K562 (cell line): ENCODE measurements at regions not wholly inside any gene's neighbourhood (a gene's known extent, or its start where the extent isn't known, plus 50 kb on each side); places are given as distances from the start of the nearest gene placed in this dataset.

Experiments
- ATAC-seq: fragments of 200-7000 bp; cut with Tn5 transposase; 3 replicates; pipeline ENCODE4 v1.9.1; 2020; ENCODE audit warnings: moderate library complexity
- BruUV-seq: library from RNA; stranded (reverse); fragments of 400-500 nt; replicated peaks from 2 replicates; lab custom pipeline; 2021; lab: Mats Ljungman, UMichigan
- CTCF ChIA-PET: fragments of 300-600 bp; formaldehyde crosslinking; extraction: SDS; loops from one replicate; lab custom pipeline; 2021; ENCODE audit warnings: low intra/inter-chr PET ratio; lab: Yijun Ruan, JAX
- POLR2A ChIA-PET: fragments of 300-600, 350-650 bp; sonication (Branson Sonifier 250); formaldehyde crosslinking; extraction: SDS; loops from one replicate; lab custom pipeline; 2021; ENCODE audit warnings: antibody characterized with exemption, inconsistent platforms; lab: Yijun Ruan, JAX
- DNase-seq, 4 experiments: peaks; one replicate each; pipeline versions ENCODE4 v3.0.0 to v3.0.0-alpha.2; 2011 to 2018; ENCODE audit warnings: low spot score in 3 of 4, mixed read lengths in 3 of 4; ENCODE audit errors: extremely low read depth in 1 of 4
- FAIRE-seq: peaks from 2 replicates; lab custom pipeline; 2011; peaks lifted over from hg19 to GRCh38; lab: Jason Lieb, UNC
- H2AFZ ChIP-seq: 2 replicates; pipeline ENCODE4 v1.6.0; 2011; ENCODE audit warnings: low read depth, low read length, control low read depth, inconsistent platforms
- H3K27ac ChIP-seq: fragments of 200-600 bp; 3 replicates; pipeline ENCODE4 v1.8.0; 2011; ENCODE audit warnings: low read depth, mild to moderate bottlenecking, control low read depth, inconsistent platforms, low read length, moderate library complexity, mixed read lengths; ENCODE audit errors: extremely low read depth
- H3K27me3 ChIP-seq, 2 experiments: fragments of 300-600 bp in 1 of 2; 2 replicates in 1 of 2; 3 replicates in 1 of 2; pipeline versions ENCODE4 v1.6.0 to v1.8.0; 2011; ENCODE audit warnings: inconsistent platforms in 2 of 2, low read length in 2 of 2, mild to moderate bottlenecking in 1 of 2, mixed read lengths in 1 of 2, moderate library complexity in 1 of 2; ENCODE audit not compliant: control insufficient read depth in 2 of 2, insufficient read depth in 2 of 2
- H3K36me3 ChIP-seq: fragments of 300-600 bp; 3 replicates; pipeline ENCODE4 v1.8.0; 2011; ENCODE audit warnings: mild to moderate bottlenecking, low read length, inconsistent platforms; ENCODE audit not compliant: control insufficient read depth, insufficient read depth
- H3K4me1 ChIP-seq, 2 experiments: fragments of 200-600 bp in 1 of 2; replicated peaks in 1 of 2; 2 replicates in 1 of 2; 3 replicates in 1 of 2; pipeline versions ENCODE4 v1.5.1 to v1.8.0; 2011; ENCODE audit warnings: inconsistent platforms in 2 of 2, low read length in 2 of 2, mild to moderate bottlenecking in 1 of 2, mixed read lengths in 1 of 2, moderate library complexity in 1 of 2; ENCODE audit not compliant: control insufficient read depth in 2 of 2, insufficient read depth in 2 of 2
- H3K4me2 ChIP-seq: 2 replicates; pipeline ENCODE4 v1.6.1; 2011; ENCODE audit warnings: low read length, control low read depth, inconsistent platforms, mixed read lengths; ENCODE audit not compliant: insufficient read depth
- H3K4me3 ChIP-seq: fragments of 200-600 bp; sonication (generic), shearing (Covaris generic); 2 replicates; pipeline ENCODE4 v1.5.1; 2016; ENCODE audit warnings: control low read depth, inconsistent platforms
- H3K79me2 ChIP-seq: fragments of 200-600 bp; 3 replicates; pipeline ENCODE4 v1.8.0; 2011; ENCODE audit warnings: low read length, inconsistent platforms; ENCODE audit not compliant: control insufficient read depth, insufficient read depth
- H3K9ac ChIP-seq, 2 experiments: 2 replicates each; pipeline versions ENCODE4 v1.6.0 to v1.6.1; 2011; ENCODE audit warnings: low read depth in 2 of 2, low read length in 2 of 2, control low read depth in 1 of 2, inconsistent platforms in 1 of 2, mild to moderate bottlenecking in 1 of 2, mixed read lengths in 1 of 2; ENCODE audit not compliant: insufficient read depth in 1 of 2
- H3K9me1 ChIP-seq: one replicate; pipeline ENCODE4 v1.6.0; 2011; ENCODE audit warnings: inconsistent platforms, mild to moderate bottlenecking, low read length, moderate library complexity; ENCODE audit not compliant: control insufficient read depth, insufficient read depth
- H3K9me3 ChIP-seq: replicated peaks from 2 replicates; pipeline ENCODE4 v1.5.1; 2011; ENCODE audit warnings: low read depth, low read length, inconsistent platforms; ENCODE audit not compliant: control insufficient read depth, insufficient read depth
- H4K20me1 ChIP-seq: replicated peaks from 2 replicates; pipeline ENCODE4 v1.6.1; 2011; ENCODE audit warnings: low read length, inconsistent platforms, mixed read lengths; ENCODE audit not compliant: control insufficient read depth, insufficient read depth
- ATF4 ChIP-seq: fragments of 450-650 bp; formaldehyde crosslinking; IDR thresholded peaks from 2 replicates; pipeline ENCODE4 v1.4.0; 2022; ENCODE audit warnings: mild to moderate bottlenecking, moderate library complexity
- BRD9 ChIP-seq: fragments of 450-650 bp; IDR thresholded peaks from 2 replicates; pipeline ENCODE4 v1.6.1; 2018; ENCODE audit warnings: low read depth; ENCODE audit not compliant: partially characterized antibody
- GATA2 ChIP-seq: sonication (generic); formaldehyde crosslinking; IDR thresholded peaks from 2 replicates; pipeline ENCODE4 v1.4.0; 2020; ENCODE audit warnings: mild to moderate bottlenecking, missing genetic modification reagents
- NR0B1 ChIP-seq: fragments of 450-650 bp; IDR thresholded peaks from one replicate; pipeline ENCODE4 v1.6.1; 2018; ENCODE audit warnings: mild to moderate bottlenecking, moderate library complexity; ENCODE audit not compliant: partially characterized antibody
- TAL1 ChIP-seq: fragments of 450-650 bp; IDR thresholded peaks from 2 replicates; pipeline ENCODE4 v1.6.1; 2016; ENCODE audit warnings: mild to moderate bottlenecking
- ZFX ChIP-seq: sonication (generic); formaldehyde crosslinking; IDR thresholded peaks from 2 replicates; pipeline ENCODE4 v1.8.0; 2022; ENCODE audit warnings: mild to moderate bottlenecking, missing genetic modification reagents, moderate library complexity
- ZNF121 ChIP-seq: sonication (generic); formaldehyde crosslinking; conservative IDR thresholded peaks from 2 replicates; pipeline ENCODE4 v1.8.0; 2022; ENCODE audit warnings: missing genetic modification reagents
- ZNF133 ChIP-seq: fragments of 250-450 bp; sonication (Bioruptor Pico); IDR thresholded peaks from 2 replicates; pipeline ENCODE4 v1.4.0; 2020; ENCODE audit warnings: mild to moderate bottlenecking
- WGBS: fragments of 100-300 bp; shearing (Covaris generic); methylation state at CpG from one replicate; pipeline ENCODE4 v1.1.6; 2016; ENCODE audit warnings: low coverage, mixed read lengths; ENCODE audit not compliant: insufficient coverage; ENCODE audit errors: missing lambda C conversion rate; 5-methylcytosine and 5-hydroxymethylcytosine counted together
- in situ Hi-C: fragments of 300-500 bp; cut with MboI; formaldehyde crosslinking; loops from 4 replicates; pipeline ENCODE4 v1.15.0; 2018; ENCODE audit warnings: inconsistent platforms, mixed read lengths
- intact Hi-C: fragments of 100-400 bp; cut with micrococcal nuclease; formaldehyde crosslinking; loops from 2 replicates; pipeline ENCODE4 v1.14.2; 2022
- TF ChIP-seq, protein P1 (sequence below): sonication (generic); formaldehyde crosslinking; IDR thresholded peaks from 2 replicates; pipeline ENCODE4 v1.8.0; 2022; ENCODE audit warnings: mild to moderate bottlenecking, low read depth, missing genetic modification reagents

DNA sequence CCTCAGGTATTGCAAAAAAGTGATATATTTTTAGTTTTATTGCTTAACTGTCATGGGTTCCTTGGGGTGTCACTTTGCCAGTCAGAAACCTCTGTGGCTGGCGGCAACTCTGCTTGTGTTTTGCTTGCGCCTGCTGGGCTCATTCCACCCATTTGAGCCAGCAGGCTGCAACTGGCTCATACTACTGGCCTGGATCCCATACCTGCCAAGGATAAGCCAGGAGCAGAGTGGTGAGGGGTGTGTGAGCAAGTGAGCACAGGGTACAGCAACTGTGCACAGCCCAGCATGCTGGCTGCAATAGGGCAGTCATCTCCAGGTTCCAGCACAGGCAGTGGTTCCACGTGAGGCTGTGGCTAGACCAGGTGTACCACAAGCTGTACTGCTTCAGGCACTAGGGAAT is 687.5 kb downstream of the NYAP2 start:
- H2AFZ ChIP-seq: no peak overlapping the region
- no peaks in the 10 kb centered on the region for H3K9me1 ChIP-seq
- ATAC-seq (no peak), FAIRE-seq (no peak), DNase-seq (no peak)
- H3K27me3 ChIP-seq: no peaks in the 10 kb centered on the region
- POLR2A ChIA-PET: interaction anchor here (0.6 kb wide), 1 partner anchor 923 kb away, joined by 3 read pairs; no protein-coding TSS in a partner anchor
- no peaks in the 10 kb centered on the region for H3K36me3 ChIP-seq
- CTCF ChIA-PET: no interaction called here
- no peaks in the 10 kb centered on the region for H4K20me1 ChIP-seq
- no peak overlapping the region for H3K4me2 ChIP-seq
- no peak overlapping the region for H3K27ac ChIP-seq
- no peaks in the 10 kb centered on the region for H3K9me3 ChIP-seq
- intact Hi-C loops: no loop called here
- in situ Hi-C loops: no loop called here
- TF ChIP-seq ATF4 (no peak), ZNF133 (CRISPR knock-in tag) (no peak), ZFX (CRISPR knock-in tag) (no peak), TAL1 (no peak), NR0B1 (no peak), BRD9 (no peak), ZNF121 (CRISPR knock-in tag) (no peak), GATA2 (CRISPR knock-in tag) (no peak)
- TF ChIP-seq, protein P1, sequence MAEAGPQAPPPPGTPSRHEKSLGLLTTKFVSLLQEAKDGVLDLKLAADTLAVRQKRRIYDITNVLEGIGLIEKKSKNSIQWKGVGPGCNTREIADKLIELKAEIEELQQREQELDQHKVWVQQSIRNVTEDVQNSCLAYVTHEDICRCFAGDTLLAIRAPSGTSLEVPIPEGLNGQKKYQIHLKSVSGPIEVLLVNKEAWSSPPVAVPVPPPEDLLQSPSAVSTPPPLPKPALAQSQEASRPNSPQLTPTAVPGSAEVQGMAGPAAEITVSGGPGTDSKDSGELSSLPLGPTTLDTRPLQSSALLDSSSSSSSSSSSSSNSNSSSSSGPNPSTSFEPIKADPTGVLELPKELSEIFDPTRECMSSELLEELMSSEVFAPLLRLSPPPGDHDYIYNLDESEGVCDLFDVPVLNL (CRISPR knock-in tag): no peak
- no peak overlapping the region for H3K9ac ChIP-seq
- no TSS peak for BruUV-seq
- H3K4me1 ChIP-seq: no peaks in the 10 kb centered on the region
- 0% methylated on average over 2 of the region's 3 CpGs for WGBS
- no peaks in the 10 kb centered on the region for H3K79me2 ChIP-seq
- no peak overlapping the region for H3K4me3 ChIP-seq
